ENCODE measurements at regions not wholly inside any gene's neighbourhood (a gene's known extent, or its start where the extent isn't known, plus 50 kb on each side); places are given as distances from the start of the nearest gene placed in this dataset.
"Not testable (repeated sequence)": the region's sequence is repeated elsewhere in the genome, so short reads cannot be mapped to it uniquely, and the experiment has no call there.

DNA sequence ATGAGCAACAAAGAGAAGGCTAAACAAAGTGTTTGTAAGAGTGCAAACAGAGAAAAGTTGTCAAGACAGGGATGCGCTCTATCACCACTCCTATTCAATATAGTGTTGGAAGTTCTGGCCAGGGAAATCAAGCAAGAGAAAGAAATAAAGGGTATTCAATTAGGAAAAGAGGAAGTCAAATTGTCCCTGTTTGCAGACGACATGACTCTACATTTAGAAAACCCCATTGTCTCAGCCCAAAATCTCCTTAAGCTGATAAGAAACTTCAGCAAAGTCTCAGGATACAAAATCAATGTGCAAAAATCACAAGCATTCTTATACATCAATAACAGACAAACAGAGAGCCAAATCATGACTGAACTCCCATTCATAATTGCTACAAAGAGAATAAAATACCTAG is 143.4 kb upstream of the POGK start:
- TF ChIP-seq, protein P1, sequence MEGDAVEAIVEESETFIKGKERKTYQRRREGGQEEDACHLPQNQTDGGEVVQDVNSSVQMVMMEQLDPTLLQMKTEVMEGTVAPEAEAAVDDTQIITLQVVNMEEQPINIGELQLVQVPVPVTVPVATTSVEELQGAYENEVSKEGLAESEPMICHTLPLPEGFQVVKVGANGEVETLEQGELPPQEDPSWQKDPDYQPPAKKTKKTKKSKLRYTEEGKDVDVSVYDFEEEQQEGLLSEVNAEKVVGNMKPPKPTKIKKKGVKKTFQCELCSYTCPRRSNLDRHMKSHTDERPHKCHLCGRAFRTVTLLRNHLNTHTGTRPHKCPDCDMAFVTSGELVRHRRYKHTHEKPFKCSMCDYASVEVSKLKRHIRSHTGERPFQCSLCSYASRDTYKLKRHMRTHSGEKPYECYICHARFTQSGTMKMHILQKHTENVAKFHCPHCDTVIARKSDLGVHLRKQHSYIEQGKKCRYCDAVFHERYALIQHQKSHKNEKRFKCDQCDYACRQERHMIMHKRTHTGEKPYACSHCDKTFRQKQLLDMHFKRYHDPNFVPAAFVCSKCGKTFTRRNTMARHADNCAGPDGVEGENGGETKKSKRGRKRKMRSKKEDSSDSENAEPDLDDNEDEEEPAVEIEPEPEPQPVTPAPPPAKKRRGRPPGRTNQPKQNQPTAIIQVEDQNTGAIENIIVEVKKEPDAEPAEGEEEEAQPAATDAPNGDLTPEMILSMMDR (IDR thresholded peaks at IDR 0.05): not testable (repeated sequence)
- not testable (repeated sequence) for TF ChIP-seq EP300 (IDR thresholded peaks at IDR 0.05; ENCODE audit: low read depth); POLR2AphosphoS5 (IDR thresholded peaks at IDR 0.05)

Data from transverse colon (tissue), 4 donors.